Stimulated activated CD8-positive, alpha-beta memory T cell treated with anti-CD3 and anti-CD28 coated beads, Interleukin-15, amount 100 ng/mL, for 48 hours (primary cell): ENCODE measurements at regions not wholly inside any gene's neighbourhood (a gene's known extent, or its start where the extent isn't known, plus 50 kb on each side); places are given as distances from the start of the nearest gene placed in this dataset.
"Not testable (repeated sequence)": the region's sequence is repeated elsewhere in the genome, so short reads cannot be mapped to it uniquely, and the experiment has no call there.

Source experiments
- DNase-seq, 2 donors: peaks; one replicate each; pipeline ENCODE4 v3.0.0-alpha.2; 2020; ENCODE audit warnings: low read depth in 2 of 2

DNA sequence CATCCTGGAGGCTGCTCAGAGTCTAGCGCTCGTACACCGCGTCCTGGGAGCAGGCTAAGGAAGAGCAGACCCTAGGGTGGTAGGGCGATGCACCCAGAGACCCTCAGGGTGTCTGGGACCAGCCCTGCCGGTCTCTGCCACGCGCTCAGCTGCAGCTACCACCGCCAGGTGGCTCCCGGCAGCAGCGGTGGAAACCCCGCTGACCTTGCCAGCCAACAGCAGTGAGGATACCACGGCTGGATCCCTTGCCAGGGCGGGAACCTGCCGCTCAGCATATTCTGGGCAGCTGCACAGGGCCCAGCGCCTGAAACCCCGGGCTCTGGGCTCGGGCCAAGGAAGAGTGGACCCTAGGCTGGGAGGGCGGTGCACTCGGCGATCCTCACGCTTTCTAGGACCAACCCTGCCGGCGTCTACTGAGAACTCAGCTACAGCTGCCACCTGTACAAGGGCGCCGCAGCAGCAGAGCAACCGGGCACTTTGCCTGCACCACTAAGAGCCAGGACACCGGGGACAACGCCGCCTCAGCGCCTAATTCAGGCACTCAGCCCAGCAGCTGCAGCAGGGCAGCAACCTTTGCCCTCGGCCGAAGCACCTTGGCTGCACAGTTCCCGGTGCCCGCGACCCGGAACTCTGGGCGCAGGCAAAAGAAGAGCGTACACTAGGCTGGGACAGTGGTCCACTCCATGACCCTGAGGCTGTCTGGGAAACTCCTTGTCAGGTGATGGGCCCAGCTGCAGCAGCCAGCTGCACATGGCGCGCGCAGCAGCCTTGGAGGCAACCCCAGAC is 80.8 kb downstream of the POTEB2 start:
- DNase-seq = not testable (repeated sequence)

DNA sequence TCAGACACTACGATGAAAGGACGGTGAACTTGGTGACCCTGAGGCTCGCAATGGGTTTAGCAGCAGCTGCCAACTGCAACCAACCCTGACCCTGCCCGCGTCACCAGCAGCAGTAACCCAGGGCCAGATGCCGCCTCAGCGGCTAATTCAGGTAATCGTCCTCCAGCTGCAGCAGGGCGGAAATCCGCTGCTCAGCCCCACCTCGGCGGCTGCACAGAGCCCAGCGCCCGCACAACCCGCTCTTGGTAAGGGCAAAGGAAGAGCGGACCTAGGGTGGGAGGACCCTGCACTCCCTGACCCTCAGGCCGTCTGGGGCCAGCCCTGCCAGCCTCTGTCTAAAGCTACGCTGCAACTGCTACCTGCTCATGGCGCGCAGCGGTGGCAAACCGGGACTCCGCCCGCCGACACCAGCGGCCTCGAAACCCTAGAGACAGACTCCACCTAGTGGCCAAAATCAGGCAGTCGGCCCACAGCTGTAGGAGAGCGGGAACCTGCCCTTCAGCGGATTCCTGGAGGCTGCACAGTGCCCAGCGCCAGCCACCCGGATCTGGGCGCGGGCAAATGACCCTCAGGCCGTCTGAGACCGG is 82.4 kb downstream of the POTEB2 start:
- DNase-seq = not testable (repeated sequence)

DNA sequence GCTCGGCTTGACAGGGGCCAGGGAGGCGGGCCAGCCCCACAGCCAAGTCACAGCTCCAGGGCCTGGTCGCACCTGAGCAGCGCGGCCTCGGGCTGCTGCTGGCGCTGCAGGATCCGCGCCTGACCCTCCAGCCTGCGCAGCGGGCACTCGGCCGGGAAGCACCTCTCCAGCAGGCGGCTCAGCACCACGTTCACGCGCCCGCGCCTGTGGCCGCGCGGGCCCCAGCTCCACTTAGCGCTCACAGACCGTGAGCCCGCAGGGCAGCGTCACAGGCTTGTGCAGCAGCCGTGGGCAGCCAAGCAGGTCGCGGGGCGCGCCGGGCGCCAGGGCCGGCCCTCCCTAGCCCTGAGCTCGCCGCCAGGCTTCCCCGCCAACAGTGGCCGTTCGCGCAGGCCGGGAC is 90.7 kb downstream of the POTEB2 start:
- not testable (repeated sequence) for DNase-seq

GRCh38 chr15:20767943-20768342 is 98.2 kb downstream of the POTEB2 start:
- not testable (repeated sequence) for DNase-seq

DNA sequence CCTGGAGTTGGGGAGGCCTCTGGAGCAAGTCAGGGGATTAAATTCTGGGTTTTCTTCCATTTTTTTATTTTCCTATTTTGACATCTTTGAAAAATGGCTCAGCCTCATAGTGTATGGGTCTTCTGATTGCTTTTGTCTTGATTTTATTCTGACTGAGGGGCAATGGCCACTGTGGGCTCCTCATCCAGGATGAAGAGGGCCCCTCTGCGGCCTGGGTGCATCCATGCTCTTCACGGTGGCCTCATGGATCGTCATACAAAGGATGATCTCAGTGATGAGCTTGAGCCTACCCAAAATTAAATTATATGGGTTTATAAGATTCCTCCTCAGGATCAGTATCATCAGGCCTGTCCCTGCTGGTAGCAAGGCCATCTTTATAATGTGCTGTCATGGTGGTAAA is 103.7 kb downstream of the POTEB2 start:
- DNase-seq = not testable (repeated sequence)

DNA sequence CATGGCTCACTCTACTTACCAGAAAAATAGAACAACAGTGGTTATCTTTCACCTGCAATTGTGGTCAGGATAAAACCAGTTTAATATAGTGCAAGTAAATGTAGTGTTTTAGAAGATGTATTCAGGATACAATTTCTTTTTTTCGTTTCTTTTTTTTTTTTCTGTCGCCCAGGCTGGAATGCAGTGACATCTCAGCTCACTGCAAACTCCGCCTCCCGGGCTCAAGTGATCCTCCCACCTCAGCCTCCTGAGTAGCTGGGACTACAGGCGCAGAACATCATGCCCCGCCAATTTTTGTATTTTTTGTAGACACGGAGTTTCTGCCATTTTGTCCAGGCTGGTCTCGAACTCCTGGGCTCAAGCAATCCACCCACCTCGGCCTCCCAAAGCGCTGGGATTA is 109.7 kb downstream of the POTEB2 start:
- DNase-seq = not testable (repeated sequence)

DNA sequence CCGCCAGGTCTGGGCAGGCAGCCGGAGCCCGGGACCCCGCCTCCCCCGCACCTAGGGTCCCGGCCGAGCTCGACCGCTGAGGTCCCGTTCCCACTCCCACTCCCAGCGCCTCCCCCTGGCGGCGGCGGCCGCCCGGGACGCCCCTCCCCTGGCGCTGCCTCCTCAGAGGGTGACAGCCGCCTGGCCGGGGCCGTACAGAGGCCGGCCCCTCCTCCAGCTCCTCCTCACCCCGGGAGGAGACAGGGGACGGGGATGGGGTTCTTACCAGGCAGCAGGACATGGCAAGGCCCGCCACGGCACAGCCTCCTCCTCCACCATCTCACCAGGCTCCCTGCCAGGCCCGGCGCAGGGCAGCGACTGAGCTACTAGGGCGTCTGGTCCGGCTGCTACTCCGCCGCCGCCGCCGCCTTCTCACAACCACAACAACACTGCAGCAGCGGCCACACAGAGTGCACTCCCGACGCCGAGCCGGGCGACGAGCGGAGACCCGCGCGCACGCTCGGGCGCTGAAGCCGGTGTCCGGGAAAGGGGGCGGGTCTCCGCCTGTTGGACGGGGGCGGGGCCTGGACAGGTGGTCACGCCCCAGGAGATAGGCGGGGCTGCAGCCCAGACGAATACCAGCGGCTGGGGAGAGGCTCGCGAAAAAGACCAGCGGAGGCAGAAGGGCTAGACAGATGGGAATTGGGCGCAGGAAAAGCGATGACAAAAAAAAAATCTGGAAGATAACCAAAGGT is 110.3 kb downstream of the POTEB2 start:
- DNase-seq = peak in 1 of 2 donors; percentile 56

DNA sequence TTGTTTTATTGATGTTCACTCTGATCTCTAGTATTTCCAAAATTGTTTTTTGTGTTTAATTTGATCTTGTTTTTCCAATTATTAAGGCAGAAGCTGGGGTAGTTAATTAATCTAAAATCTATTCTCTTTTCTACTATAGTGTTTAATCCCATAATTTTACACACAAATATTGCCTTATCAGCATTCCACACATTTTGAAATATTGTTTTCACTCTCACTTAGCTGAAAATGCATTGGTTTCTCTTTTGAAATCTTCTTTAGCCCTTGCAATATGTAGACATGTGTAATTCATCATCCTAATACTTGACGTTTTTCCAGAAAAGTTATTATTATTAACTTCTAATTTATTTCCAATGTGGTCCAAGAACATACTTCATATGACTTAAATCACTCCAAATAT is 132.6 kb downstream of the POTEB2 start:
- DNase-seq = not testable (repeated sequence)
